SK-N-SH treated with all-trans-retinoic acid at 6 μM for 48 hours (cell line): ENCODE measurements at regions not wholly inside any gene's neighbourhood (a gene's known extent, or its start where the extent isn't known, plus 50 kb on each side); places are given as distances from the start of the nearest gene placed in this dataset.

Experiments
- ATAC-seq: fragments of 200-7000 bp; cut with Tn5 transposase; 3 replicates; pipeline ENCODE4 v1.9.1; 2020; ENCODE audit warnings: mild to moderate bottlenecking, moderate library complexity
- ARNTL ChIP-seq: fragments of 450-650 bp; formaldehyde crosslinking; IDR thresholded peaks from 2 replicates; pipeline ENCODE4 v1.5.0; 2020; ENCODE audit warnings: low read depth, mild to moderate bottlenecking, moderate library complexity, borderline replicate concordance
- CREB5 ChIP-seq: fragments of 250-450 bp; sonication (Bioruptor Pico); IDR thresholded peaks from 2 replicates; pipeline ENCODE4 v1.5.1; 2020; ENCODE audit warnings: low read depth, mild to moderate bottlenecking, moderate library complexity
- CSDC2 ChIP-seq: fragments of 250-450 bp; sonication (Bioruptor Pico); IDR thresholded peaks from 2 replicates; pipeline ENCODE4 v1.5.0; 2020; ENCODE audit warnings: mild to moderate bottlenecking, moderate library complexity
- ESRRG ChIP-seq: fragments of 250-450 bp; sonication (Bioruptor Pico); IDR thresholded peaks from 2 replicates; pipeline ENCODE4 v1.6.1; 2021; ENCODE audit warnings: mild to moderate bottlenecking
- GLIS3 ChIP-seq: fragments of 250-450 bp; sonication (Bioruptor Pico); IDR thresholded peaks from 2 replicates; pipeline ENCODE4 v1.5.0; 2020; ENCODE audit warnings: mild to moderate bottlenecking, moderate library complexity
- ISL1 ChIP-seq: fragments of 250-450 bp; sonication (Bioruptor Pico); IDR thresholded peaks from 2 replicates; pipeline ENCODE4 v2.1.2; 2022; ENCODE audit warnings: mild to moderate bottlenecking, moderate library complexity
- OSR1 ChIP-seq: fragments of 250-450 bp; sonication (Bioruptor Pico); IDR thresholded peaks from 2 replicates; pipeline ENCODE4 v1.8.0; 2022; ENCODE audit warnings: moderate library complexity, mild to moderate bottlenecking, inconsistent platforms
- PATZ1 ChIP-seq: fragments of 250-450 bp; sonication (Bioruptor Pico); IDR thresholded peaks from 2 replicates; pipeline ENCODE4 v1.8.0; 2020; ENCODE audit warnings: mild to moderate bottlenecking, moderate library complexity, borderline replicate concordance
- POU6F1 ChIP-seq: fragments of 250-450 bp; sonication (Bioruptor Pico); IDR thresholded peaks from 2 replicates; pipeline ENCODE4 v1.8.0; 2021; ENCODE audit warnings: low read depth, mild to moderate bottlenecking, moderate library complexity, borderline replicate concordance
- PPARA ChIP-seq: fragments of 250-450 bp; sonication (Bioruptor Pico); IDR thresholded peaks from 2 replicates; pipeline ENCODE4 v1.5.0; 2020; ENCODE audit warnings: mild to moderate bottlenecking, borderline replicate concordance
- RARB ChIP-seq: fragments of 250-450 bp; sonication (Bioruptor Pico); IDR thresholded peaks from 2 replicates; pipeline ENCODE4 v1.8.0; 2021; ENCODE audit warnings: mild to moderate bottlenecking, moderate library complexity
- SNAI2 ChIP-seq: fragments of 250-450 bp; sonication (Bioruptor Pico); IDR thresholded peaks from 2 replicates; pipeline ENCODE4 v1.5.0; 2020; ENCODE audit warnings: mild to moderate bottlenecking, moderate library complexity
- TOX ChIP-seq: fragments of 250-450 bp; sonication (Bioruptor Pico); IDR thresholded peaks from 2 replicates; pipeline ENCODE4 v1.8.0; 2021; ENCODE audit warnings: mild to moderate bottlenecking, moderate library complexity, borderline replicate concordance
- ZC3H10 ChIP-seq: fragments of 250-450 bp; sonication (Bioruptor Pico); IDR thresholded peaks from 2 replicates; pipeline ENCODE4 v1.5.1; 2021; ENCODE audit warnings: mild to moderate bottlenecking, moderate library complexity
- ZFP3 ChIP-seq: fragments of 250-450 bp; sonication (Bioruptor Pico); IDR thresholded peaks from 2 replicates; pipeline ENCODE4 v1.5.0; 2020; ENCODE audit warnings: mild to moderate bottlenecking, moderate library complexity
- ZFP30 ChIP-seq: fragments of 450-650 bp; formaldehyde crosslinking; IDR thresholded peaks from 2 replicates; pipeline ENCODE4 v1.5.0; 2022; ENCODE audit warnings: mild to moderate bottlenecking, moderate library complexity
- ZNF565 ChIP-seq: fragments of 450-650 bp; formaldehyde crosslinking; conservative IDR thresholded peaks from 2 replicates; pipeline ENCODE4 v1.5.0; 2020; ENCODE audit warnings: low read depth, mild to moderate bottlenecking, moderate library complexity
- ZNF70 ChIP-seq: fragments of 450-650 bp; formaldehyde crosslinking; IDR thresholded peaks from 2 replicates; pipeline ENCODE4 v1.5.0; 2020; ENCODE audit warnings: mild to moderate bottlenecking, moderate library complexity
- TF ChIP-seq, protein P1 (sequence below): fragments of 250-450 bp; sonication (Bioruptor Pico); IDR thresholded peaks from 2 replicates; pipeline ENCODE4 v1.5.0; 2020; ENCODE audit warnings: mild to moderate bottlenecking, moderate library complexity
- TF ChIP-seq, protein P2 (sequence below): fragments of 250-450 bp; sonication (Bioruptor Pico); IDR thresholded peaks from 2 replicates; pipeline ENCODE4 v1.5.1; 2021; ENCODE audit warnings: mild to moderate bottlenecking, moderate library complexity

GRCh38 chr4:111064342-111064993, 441.6 kb upstream of the PITX2 start:
- ATAC-seq, result peak; percentile 81
- no peak for TF ChIP-seq RARB (CRISPR knock-in tag)
- TF ChIP-seq, all 23 proteins: peak for 0

DNA sequence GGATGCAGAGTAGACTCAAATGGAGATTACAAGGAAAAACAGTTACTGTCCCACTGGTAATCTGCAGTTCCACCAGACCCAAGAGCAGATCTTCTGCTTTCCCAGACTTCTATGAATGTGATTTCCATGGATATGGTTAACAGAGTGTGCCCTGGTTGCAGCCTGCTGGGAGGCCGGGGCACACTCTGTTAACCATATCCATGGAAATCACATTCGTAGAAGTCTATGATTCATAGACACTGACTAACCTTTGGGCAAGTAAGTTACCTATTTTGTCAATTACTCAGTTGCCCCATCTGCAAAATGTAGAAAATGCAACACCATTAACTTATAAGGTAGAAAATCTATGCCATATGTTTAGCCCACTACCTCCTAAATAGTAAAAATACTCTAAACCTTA, 443.1 kb upstream of the PITX2 start:
- no peak for ATAC-seq
- no peak for TF ChIP-seq GLIS3 (CRISPR knock-in tag)
- TF ChIP-seq ZC3H10 (CRISPR knock-in tag), result no peak
- no peak for TF ChIP-seq ZFP3 (CRISPR knock-in tag)
- TF ChIP-seq RARB (CRISPR knock-in tag), result no peak
- TF ChIP-seq ZFP30 (CRISPR knock-in tag), result no peak
- TF ChIP-seq, protein P1, sequence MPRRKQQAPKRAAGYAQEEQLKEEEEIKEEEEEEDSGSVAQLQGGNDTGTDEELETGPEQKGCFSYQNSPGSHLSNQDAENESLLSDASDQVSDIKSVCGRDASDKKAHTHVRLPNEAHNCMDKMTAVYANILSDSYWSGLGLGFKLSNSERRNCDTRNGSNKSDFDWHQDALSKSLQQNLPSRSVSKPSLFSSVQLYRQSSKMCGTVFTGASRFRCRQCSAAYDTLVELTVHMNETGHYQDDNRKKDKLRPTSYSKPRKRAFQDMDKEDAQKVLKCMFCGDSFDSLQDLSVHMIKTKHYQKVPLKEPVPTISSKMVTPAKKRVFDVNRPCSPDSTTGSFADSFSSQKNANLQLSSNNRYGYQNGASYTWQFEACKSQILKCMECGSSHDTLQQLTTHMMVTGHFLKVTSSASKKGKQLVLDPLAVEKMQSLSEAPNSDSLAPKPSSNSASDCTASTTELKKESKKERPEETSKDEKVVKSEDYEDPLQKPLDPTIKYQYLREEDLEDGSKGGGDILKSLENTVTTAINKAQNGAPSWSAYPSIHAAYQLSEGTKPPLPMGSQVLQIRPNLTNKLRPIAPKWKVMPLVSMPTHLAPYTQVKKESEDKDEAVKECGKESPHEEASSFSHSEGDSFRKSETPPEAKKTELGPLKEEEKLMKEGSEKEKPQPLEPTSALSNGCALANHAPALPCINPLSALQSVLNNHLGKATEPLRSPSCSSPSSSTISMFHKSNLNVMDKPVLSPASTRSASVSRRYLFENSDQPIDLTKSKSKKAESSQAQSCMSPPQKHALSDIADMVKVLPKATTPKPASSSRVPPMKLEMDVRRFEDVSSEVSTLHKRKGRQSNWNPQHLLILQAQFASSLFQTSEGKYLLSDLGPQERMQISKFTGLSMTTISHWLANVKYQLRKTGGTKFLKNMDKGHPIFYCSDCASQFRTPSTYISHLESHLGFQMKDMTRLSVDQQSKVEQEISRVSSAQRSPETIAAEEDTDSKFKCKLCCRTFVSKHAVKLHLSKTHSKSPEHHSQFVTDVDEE (CRISPR knock-in tag), result no peak
- no peak for TF ChIP-seq PPARA
- TF ChIP-seq ISL1 (CRISPR knock-in tag), result no peak
- no peak for TF ChIP-seq OSR1 (CRISPR knock-in tag)
- no peak for TF ChIP-seq ZNF565
- no peak for TF ChIP-seq SNAI2 (CRISPR knock-in tag)
- no peak for TF ChIP-seq ZNF70 (CRISPR knock-in tag)
- TF ChIP-seq, protein P2, sequence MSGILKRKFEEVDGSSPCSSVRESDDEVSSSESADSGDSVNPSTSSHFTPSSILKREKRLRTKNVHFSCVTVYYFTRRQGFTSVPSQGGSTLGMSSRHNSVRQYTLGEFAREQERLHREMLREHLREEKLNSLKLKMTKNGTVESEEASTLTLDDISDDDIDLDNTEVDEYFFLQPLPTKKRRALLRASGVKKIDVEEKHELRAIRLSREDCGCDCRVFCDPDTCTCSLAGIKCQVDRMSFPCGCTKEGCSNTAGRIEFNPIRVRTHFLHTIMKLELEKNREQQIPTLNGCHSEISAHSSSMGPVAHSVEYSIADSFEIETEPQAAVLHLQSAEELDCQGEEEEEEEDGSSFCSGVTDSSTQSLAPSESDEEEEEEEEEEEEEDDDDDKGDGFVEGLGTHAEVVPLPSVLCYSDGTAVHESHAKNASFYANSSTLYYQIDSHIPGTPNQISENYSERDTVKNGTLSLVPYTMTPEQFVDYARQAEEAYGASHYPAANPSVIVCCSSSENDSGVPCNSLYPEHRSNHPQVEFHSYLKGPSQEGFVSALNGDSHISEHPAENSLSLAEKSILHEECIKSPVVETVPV, result no peak
- no peak for TF ChIP-seq CSDC2
- TF ChIP-seq, all 23 proteins: peak for 0

DNA sequence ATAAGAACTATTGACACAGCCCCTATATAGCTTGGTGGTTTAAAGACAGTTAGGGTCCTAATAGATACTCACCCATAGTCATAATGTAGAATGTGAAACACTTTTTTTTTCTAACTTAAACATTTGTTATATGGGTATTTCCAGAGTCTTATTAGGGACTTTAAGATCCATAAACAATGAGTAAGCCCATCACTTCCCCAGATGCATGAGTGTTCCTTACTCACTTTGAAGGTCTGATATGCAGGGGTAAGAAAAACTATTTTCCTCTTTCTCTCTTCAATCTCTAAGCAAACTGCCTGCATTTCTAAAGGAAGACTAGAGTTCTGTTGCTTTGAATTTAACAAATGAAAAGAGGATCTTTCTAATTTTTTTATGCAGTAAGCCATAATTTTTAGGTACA, 443.6 kb upstream of the PITX2 start:
- TF ChIP-seq CSDC2, result no peak
- no peak for TF ChIP-seq CREB5 (CRISPR knock-in tag)
- no peak for TF ChIP-seq ZC3H10 (CRISPR knock-in tag)
- TF ChIP-seq ISL1 (CRISPR knock-in tag), result no peak
- TF ChIP-seq SNAI2 (CRISPR knock-in tag), result no peak
- no peak for TF ChIP-seq ARNTL
- TF ChIP-seq PATZ1 (CRISPR knock-in tag), result no peak
- TF ChIP-seq ZFP30 (CRISPR knock-in tag), result no peak
- no peak for TF ChIP-seq GLIS3 (CRISPR knock-in tag)
- TF ChIP-seq ZNF70 (CRISPR knock-in tag), result no peak
- no peak for TF ChIP-seq ESRRG (CRISPR knock-in tag)
- no peak for ATAC-seq

- TF ChIP-seq POU6F1 (no peak), ESRRG (CRISPR knock-in tag) (no peak), PPARA (no peak), ZFP30 (CRISPR knock-in tag) (no peak), TOX (CRISPR knock-in tag) (no peak), ARNTL (no peak)
- peak; percentile 75 for ATAC-seq
Observed at GRCh38 chr4:111066887-111067286, 444.0 kb upstream of the PITX2 start.
